H9 (cell line): ENCODE measurements at regions not wholly inside any gene's neighbourhood (a gene's known extent, or its start where the extent isn't known, plus 50 kb on each side); places are given as distances from the start of the nearest gene placed in this dataset.

Source experiments
- DNase-seq: peaks from one replicate; pipeline ENCODE4 v3.0.0-alpha.2; 2017
- H2AFZ ChIP-seq: one replicate; pipeline ENCODE4 v1.6.1; 2013; ENCODE audit warnings: mild to moderate bottlenecking, low read length, control low read depth, moderate library complexity
- H2AK5ac ChIP-seq: 2 replicates; pipeline ENCODE4 v1.6.1; 2013; ENCODE audit warnings: low read length, control low read depth, mixed read lengths; ENCODE audit not compliant: insufficient read length
- H2BK120ac ChIP-seq: one replicate; pipeline ENCODE4 v1.6.1; 2013; ENCODE audit warnings: low read depth, mild to moderate bottlenecking, low read length, control low read depth, inconsistent platforms; ENCODE audit not compliant: poor library complexity, severe bottlenecking
- H2BK12ac ChIP-seq: 2 replicates; pipeline ENCODE4 v1.6.1; 2013; ENCODE audit warnings: low read length, control low read depth, mixed read lengths, low read depth; ENCODE audit not compliant: insufficient read length
- H2BK15ac ChIP-seq: 2 replicates; pipeline ENCODE4 v1.6.1; 2013; ENCODE audit warnings: low read depth, low read length, control low read depth
- H2BK20ac ChIP-seq: one replicate; pipeline ENCODE4 v1.6.1; 2013; ENCODE audit warnings: low read depth, mild to moderate bottlenecking, low read length, control low read depth, inconsistent platforms; ENCODE audit not compliant: poor library complexity, severe bottlenecking
- H2BK5ac ChIP-seq: 2 replicates; pipeline ENCODE4 v1.6.1; 2013; ENCODE audit warnings: low read length, control low read depth, mixed read lengths; ENCODE audit not compliant: insufficient read length
- H3K14ac ChIP-seq: 2 replicates; pipeline ENCODE4 v1.6.1; 2013; ENCODE audit warnings: low read length, control low read depth; ENCODE audit not compliant: insufficient read depth
- H3K18ac ChIP-seq: 2 replicates; pipeline ENCODE4 v1.6.1; 2013; ENCODE audit warnings: low read depth, mild to moderate bottlenecking, mixed read lengths, low read length, control low read depth; ENCODE audit not compliant: insufficient read length
- H3K23ac ChIP-seq: 2 replicates; pipeline ENCODE4 v1.6.1; 2013; ENCODE audit warnings: low read length, control low read depth, mixed read lengths, low read depth; ENCODE audit not compliant: insufficient read length
- H3K23me2 ChIP-seq: 2 replicates; pipeline ENCODE4 v1.6.1; 2013; ENCODE audit warnings: low read depth, mild to moderate bottlenecking, mixed read lengths, low read length, control low read depth; ENCODE audit not compliant: insufficient read length, poor library complexity, severe bottlenecking
- H3K27ac ChIP-seq: 2 replicates; pipeline ENCODE4 v1.5.1; 2013; ENCODE audit warnings: low read length, control low read depth, mixed read lengths, low read depth; ENCODE audit not compliant: insufficient read length
- H3K27me3 ChIP-seq: 2 replicates; pipeline ENCODE4 v1.6.1; 2013; ENCODE audit warnings: low read length, control low read depth, inconsistent platforms; ENCODE audit not compliant: insufficient read depth
- H3K4ac ChIP-seq: 2 replicates; pipeline ENCODE4 v1.6.1; 2013; ENCODE audit warnings: low read depth, mild to moderate bottlenecking, control low read depth, inconsistent platforms, low read length, moderate library complexity
- H3K4me1 ChIP-seq: 2 replicates; pipeline ENCODE4 v1.6.1; 2013; ENCODE audit warnings: low read length, control low read depth, inconsistent platforms; ENCODE audit not compliant: insufficient read depth
- H3K4me2 ChIP-seq: 2 replicates; pipeline ENCODE4 v1.6.1; 2013; ENCODE audit warnings: low read length, control low read depth, mixed read lengths; ENCODE audit not compliant: insufficient read length, insufficient read depth
- H3K56ac ChIP-seq: 2 replicates; pipeline ENCODE4 v1.6.1; 2013; ENCODE audit warnings: low read depth, mild to moderate bottlenecking, mixed read lengths, low read length, control low read depth; ENCODE audit not compliant: insufficient read length
- H3K79me1 ChIP-seq: 2 replicates; pipeline ENCODE4 v1.6.1; 2013; ENCODE audit warnings: low read depth, mild to moderate bottlenecking, moderate library complexity, low read length, control low read depth, inconsistent platforms; ENCODE audit not compliant: insufficient read depth, poor library complexity, severe bottlenecking
- H3K79me2 ChIP-seq: 2 replicates; pipeline ENCODE4 v1.6.1; 2013; ENCODE audit warnings: low read length, control low read depth, inconsistent platforms; ENCODE audit not compliant: insufficient read depth
- H3K9ac ChIP-seq: 2 replicates; pipeline ENCODE4 v1.6.1; 2013; ENCODE audit warnings: low read length, control low read depth, mixed read lengths; ENCODE audit not compliant: insufficient read length; ENCODE audit errors: extremely low read depth
- H3K9me3 ChIP-seq: one replicate; pipeline ENCODE4 v1.6.1; 2013; ENCODE audit warnings: low read depth, low read length, inconsistent platforms; ENCODE audit not compliant: control insufficient read depth
- H3T11ph ChIP-seq: one replicate; pipeline ENCODE4 v1.6.1; 2013; ENCODE audit warnings: mild to moderate bottlenecking, low read length, control low read depth, inconsistent platforms
- H4K20me1 ChIP-seq: one replicate; pipeline ENCODE4 v1.6.1; 2013; ENCODE audit not compliant: control insufficient read depth, insufficient read length, insufficient read depth
- H4K5ac ChIP-seq: 2 replicates; pipeline ENCODE4 v1.6.1; 2013; ENCODE audit warnings: low read depth, mild to moderate bottlenecking, mixed read lengths, low read length, control low read depth; ENCODE audit not compliant: insufficient read length
- H4K8ac ChIP-seq: replicated peaks from 2 replicates; pipeline ENCODE4 v1.6.1; 2013; ENCODE audit warnings: low read length, control low read depth, mixed read lengths, low read depth; ENCODE audit not compliant: insufficient read length
- H4K91ac ChIP-seq: 2 replicates; pipeline ENCODE4 v1.6.1; 2013; ENCODE audit warnings: low read depth, mild to moderate bottlenecking, moderate library complexity, mixed read lengths, low read length, control low read depth; ENCODE audit not compliant: insufficient read length
- H3K27ac Mint-ChIP-seq, 3 experiments: 2 replicates in 2 of 3; 3 replicates in 1 of 3; pipeline ENCODE4 v1.8.0; 2020 to 2021; ENCODE audit warnings: mixed read lengths in 3 of 3, mild to moderate bottlenecking in 1 of 3, moderate library complexity in 1 of 3
- H3K27me3 Mint-ChIP-seq: 2 replicates; pipeline ENCODE4 v1.8.0; 2021; ENCODE audit warnings: low read depth, mild to moderate bottlenecking, moderate library complexity, mixed read lengths
- H3K36me3 Mint-ChIP-seq, 3 experiments: 2 replicates in 2 of 3; 3 replicates in 1 of 3; pipeline ENCODE4 v1.8.0; 2020 to 2021; ENCODE audit warnings: low read depth in 3 of 3, mixed read lengths in 3 of 3; ENCODE audit not compliant: insufficient read depth in 1 of 3
- H3K4me1 Mint-ChIP-seq, 2 experiments: 2 replicates each; pipeline ENCODE4 v1.8.0; 2020; ENCODE audit warnings: mixed read lengths in 2 of 2
- H3K4me3 Mint-ChIP-seq, 2 experiments: 2 replicates in 1 of 2; 3 replicates in 1 of 2; pipeline ENCODE4 v1.8.0; 2020 to 2021; ENCODE audit warnings: mild to moderate bottlenecking in 2 of 2, mixed read lengths in 2 of 2, moderate library complexity in 1 of 2
- H3K9me3 Mint-ChIP-seq, 2 experiments: 2 replicates in 1 of 2; 3 replicates in 1 of 2; pipeline ENCODE4 v1.8.0; 2020; ENCODE audit warnings: mild to moderate bottlenecking in 2 of 2, mixed read lengths in 2 of 2, moderate library complexity in 1 of 2
- WGBS: extraction: QIAGEN DNeasy Blood & Tissue Kit; methylation state at CpG from one replicate; pipeline ENCODE4 v1.1.7; 2013; ENCODE audit warnings: missing lambda C conversion rate, low lambda C conversion rate, mixed read lengths; ENCODE audit not compliant: insufficient read length; ENCODE audit errors: extremely low coverage; 5-methylcytosine and 5-hydroxymethylcytosine counted together
- TF ChIP-seq, protein P1 (sequence below): fragments of 200-600 bp; sonication (generic); conservative IDR thresholded peaks from 3 replicates; pipeline ENCODE4 v1.8.0; 2021; ENCODE audit warnings: antibody characterized with exemption, mild to moderate bottlenecking

GRCh38 chr5:93245226-93245625 lies 335.8 kb downstream of the NR2F1-AS1 start:
- H3K4me3 Mint-ChIP-seq: no peak overlapping the region
- Histone ChIP-seq H3K9ac (no peak overlapping the region), H3K27ac (no peak overlapping the region), H3K56ac (no peak overlapping the region), H3K79me1 (no peaks in the 10 kb centered on the region), H2BK20ac (no peak overlapping the region), H3K23me2 (no peaks in the 10 kb centered on the region), H3K4me2 (no peak overlapping the region), H2BK5ac (no peak overlapping the region), H4K20me1 (no peaks in the 10 kb centered on the region), H4K5ac (no peak overlapping the region), H3K18ac (no peak overlapping the region), H4K8ac (no peak overlapping the region), H2AK5ac (no peak overlapping the region), H3T11ph (no peak overlapping the region), H2BK120ac (no peak overlapping the region), H2BK15ac (no peak overlapping the region), H3K9me3 (no peaks in the 10 kb centered on the region), H3K23ac (no peak overlapping the region), H3K4ac (no peak overlapping the region), H2BK12ac (no peak overlapping the region), H3K27me3 (no peaks in the 10 kb centered on the region; the same call in 1 of the 2 replicates), H4K91ac (no peak overlapping the region), H3K4me1 (no peaks in the 10 kb centered on the region; the same call in 1 of the 2 replicates), H3K79me2 (no peaks in the 10 kb centered on the region), H2AFZ (no peak overlapping the region), H3K14ac (no peak overlapping the region)
- H3K36me3 Mint-ChIP-seq: no peaks in the 10 kb centered on the region
- no peaks in the 10 kb centered on the region for H3K9me3 Mint-ChIP-seq
- H3K27me3 Mint-ChIP-seq: peaks cover 65% of the 10 kb centered on the region
- no peak overlapping the region for H3K27ac Mint-ChIP-seq
- no CpG with 5 or more reads among the region's 3 CpGs for WGBS
- H3K4me1 Mint-ChIP-seq: peaks cover 12 to 18% of the 10 kb centered on the region in 2 experiments
- TF ChIP-seq, protein P1, sequence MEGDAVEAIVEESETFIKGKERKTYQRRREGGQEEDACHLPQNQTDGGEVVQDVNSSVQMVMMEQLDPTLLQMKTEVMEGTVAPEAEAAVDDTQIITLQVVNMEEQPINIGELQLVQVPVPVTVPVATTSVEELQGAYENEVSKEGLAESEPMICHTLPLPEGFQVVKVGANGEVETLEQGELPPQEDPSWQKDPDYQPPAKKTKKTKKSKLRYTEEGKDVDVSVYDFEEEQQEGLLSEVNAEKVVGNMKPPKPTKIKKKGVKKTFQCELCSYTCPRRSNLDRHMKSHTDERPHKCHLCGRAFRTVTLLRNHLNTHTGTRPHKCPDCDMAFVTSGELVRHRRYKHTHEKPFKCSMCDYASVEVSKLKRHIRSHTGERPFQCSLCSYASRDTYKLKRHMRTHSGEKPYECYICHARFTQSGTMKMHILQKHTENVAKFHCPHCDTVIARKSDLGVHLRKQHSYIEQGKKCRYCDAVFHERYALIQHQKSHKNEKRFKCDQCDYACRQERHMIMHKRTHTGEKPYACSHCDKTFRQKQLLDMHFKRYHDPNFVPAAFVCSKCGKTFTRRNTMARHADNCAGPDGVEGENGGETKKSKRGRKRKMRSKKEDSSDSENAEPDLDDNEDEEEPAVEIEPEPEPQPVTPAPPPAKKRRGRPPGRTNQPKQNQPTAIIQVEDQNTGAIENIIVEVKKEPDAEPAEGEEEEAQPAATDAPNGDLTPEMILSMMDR: no peak
- DNase-seq: no peak
